ENCODE measurements at regions not wholly inside any gene's neighbourhood (a gene's known extent, or its start where the extent isn't known, plus 50 kb on each side); places are given as distances from the start of the nearest gene placed in this dataset.

GRCh38 chr5:68798877-68799843, 294.7 kb upstream of the SLC30A5 start:
- TF ChIP-seq CTCF (IDR thresholded peaks at IDR 0.05; ENCODE audit: borderline replicate concordance, extremely low read depth, low read length, poor library complexity, severe bottlenecking): no peak
- no peak for TF ChIP-seq EZH2 (IDR thresholded peaks at IDR 0.05; ENCODE audit: borderline replicate concordance, low read depth, low read length, severe bottlenecking)

Measured in DND-41 (cell line).